Cardiac muscle cell (in vitro differentiated cells and primary cell): ENCODE measurements at regions not wholly inside any gene's neighbourhood (a gene's known extent, or its start where the extent isn't known, plus 50 kb on each side); places are given as distances from the start of the nearest gene placed in this dataset.

ENCODE experiments used
- DNase-seq, 2 donors: peaks; one replicate each; pipeline versions ENCODE4 v3.0.0 to v3.0.0-alpha.2; 2010 to 2017; ENCODE audit warnings: low read depth in 1 of 2, low spot score in 1 of 2
- H3K27ac ChIP-seq: fragments of 200-600 bp; sonication (generic); 2 replicates; pipeline ENCODE4 v1.5.1; 2016
- H3K27me3 ChIP-seq: fragments of 200-600 bp; sonication (generic); 2 replicates; pipeline ENCODE4 v1.6.0; 2016; ENCODE audit warnings: control low read depth
- H3K36me3 ChIP-seq: fragments of 200-600 bp; sonication (generic); 2 replicates; pipeline ENCODE4 v1.5.1; 2016; ENCODE audit warnings: control low read depth
- H3K4me1 ChIP-seq: fragments of 200-600 bp; sonication (generic); 2 replicates; pipeline ENCODE4 v1.8.1; 2017; ENCODE audit warnings: low read depth, mild to moderate bottlenecking, mixed run types
- H3K4me3 ChIP-seq: fragments of 200-600 bp; sonication (generic); 2 replicates; pipeline ENCODE4 v1.5.1; 2016; ENCODE audit warnings: mild to moderate bottlenecking
- H3K9me3 ChIP-seq: fragments of 200-600 bp; sonication (generic); 2 replicates; pipeline ENCODE4 v1.5.1; 2017; ENCODE audit warnings: low read depth, mild to moderate bottlenecking, control low read depth
- CTCF ChIP-seq: IDR thresholded peaks from 2 replicates; pipeline ENCODE4 v1.5.1; 2012; ENCODE audit warnings: low read depth, mild to moderate bottlenecking, low read length

- Histone ChIP-seq H3K27ac (no peak overlapping the region), H3K4me1 (no peaks in the 10 kb centered on the region), H3K4me3 (no peak overlapping the region), H3K36me3 (no peaks in the 10 kb centered on the region), H3K9me3 (no peaks in the 10 kb centered on the region), H3K27me3 (no peaks in the 10 kb centered on the region)
- peak; percentile 69 for TF ChIP-seq CTCF
- DNase-seq: peak in 1 of 2 donors; percentile 43
These were observed 185.7 kb upstream of the KLHL29 start for GRCh38 chr2:23199115-23199918.

- no peak for DNase-seq
- Histone ChIP-seq H3K9me3 (no peaks in the 10 kb centered on the region), H3K27me3 (no peaks in the 10 kb centered on the region), H3K4me1 (no peaks in the 10 kb centered on the region), H3K4me3 (no peak overlapping the region), H3K27ac (no peak overlapping the region), H3K36me3 (no peaks in the 10 kb centered on the region)
- TF ChIP-seq CTCF: no peak
These were observed 184.8 kb upstream of the KLHL29 start for GRCh38 chr2:23200068-23200786.

GRCh38 chr2:23200787-23201114 lies 184.2 kb upstream of the KLHL29 start:
- Histone ChIP-seq H3K36me3 (no peaks in the 10 kb centered on the region), H3K4me3 (no peak overlapping the region), H3K4me1 (no peaks in the 10 kb centered on the region), H3K27me3 (no peaks in the 10 kb centered on the region), H3K27ac (no peak overlapping the region), H3K9me3 (no peaks in the 10 kb centered on the region)
- no peak for DNase-seq
- no peak for TF ChIP-seq CTCF

- Histone ChIP-seq H3K27ac (no peak overlapping the region), H3K4me3 (no peak overlapping the region), H3K9me3 (no peaks in the 10 kb centered on the region), H3K4me1 (no peaks in the 10 kb centered on the region), H3K36me3 (no peaks in the 10 kb centered on the region), H3K27me3 (no peaks in the 10 kb centered on the region)
- TF ChIP-seq CTCF: no peak
- no peak for DNase-seq
These were observed 181.6 kb upstream of the KLHL29 start for GRCh38 chr2:23203383-23203782.

- Histone ChIP-seq H3K27me3 (no peaks in the 10 kb centered on the region), H3K4me1 (no peaks in the 10 kb centered on the region), H3K36me3 (no peaks in the 10 kb centered on the region), H3K4me3 (no peak overlapping the region), H3K27ac (no peak overlapping the region), H3K9me3 (no peaks in the 10 kb centered on the region)
- DNase-seq: no peak
- TF ChIP-seq CTCF: no peak
These were observed 180.2 kb upstream of the KLHL29 start for GRCh38 chr2:23204685-23205242.
